Breast epithelium (tissue), 4 donors: ENCODE measurements at regions not wholly inside any gene's neighbourhood (a gene's known extent, or its start where the extent isn't known, plus 50 kb on each side); places are given as distances from the start of the nearest gene placed in this dataset.

Experiments
- DNase-seq, 2 donors: peaks; one replicate each; pipeline ENCODE4 v3.0.0-alpha.2; 2019; ENCODE audit warnings: low spot score in 2 of 2
- H3K27ac ChIP-seq, 2 donors: fragments of 200-600 bp; sonication (generic) in 1 of 2; one replicate each; pipeline ENCODE4 v1.5.1; 2016 to 2019; ENCODE audit warnings: mild to moderate bottlenecking in 1 of 2
- H3K27me3 ChIP-seq, 2 donors: fragments of 200-600 bp; sonication (generic) in 1 of 2; one replicate each; pipeline versions ENCODE4 v1.5.1 to v1.6.0; 2017 to 2019; ENCODE audit warnings: control low read depth in 1 of 2, mild to moderate bottlenecking in 1 of 2
- H3K36me3 ChIP-seq: fragments of 200-600 bp; one replicate; pipeline ENCODE4 v1.5.1; 2019
- H3K4me1 ChIP-seq, 2 donors: fragments of 200-600 bp; sonication (generic); one replicate each; pipeline ENCODE4 v1.5.1; 2016 to 2019; ENCODE audit warnings: control low read depth in 1 of 2
- H3K4me3 ChIP-seq, 3 donors: fragments of 200-600 bp; sonication (generic); 1 replicate in 2 of 3; 2 replicates in 1 of 3; pipeline ENCODE4 v1.5.1; 2016 to 2019; ENCODE audit warnings: mild to moderate bottlenecking in 3 of 3, moderate library complexity in 2 of 3
- H3K9me3 ChIP-seq, 2 donors: fragments of 200-600 bp; sonication (generic) in 1 of 2; one replicate each; pipeline ENCODE4 v1.5.1; 2016 to 2019; ENCODE audit warnings: control low read depth in 1 of 2
- POLR2A ChIP-seq: fragments of 450-650 bp; IDR thresholded peaks from one replicate; pipeline ENCODE4 v1.6.1; 2016; ENCODE audit warnings: antibody characterized with exemption, mild to moderate bottlenecking, moderate library complexity
- POLR2AphosphoS5 ChIP-seq, 3 donors: sonication (generic); formaldehyde crosslinking; IDR thresholded peaks; one replicate each; pipeline ENCODE4 v1.6.1; 2017; ENCODE audit warnings: antibody characterized with exemption in 3 of 3
- intact Hi-C: fragments of 100-400 bp; cut with DNase I; formaldehyde crosslinking; loops from one replicate; pipeline ENCODE4 v1.15.1; 2023; ENCODE audit warnings: low total_unique reads
- TF ChIP-seq, protein P1 (sequence below), 3 donors: fragments of 450-650 bp; IDR thresholded peaks; one replicate each; pipeline ENCODE4 v1.5.1; 2016 to 2017; ENCODE audit warnings: antibody characterized with exemption in 3 of 3, mild to moderate bottlenecking in 3 of 3, moderate library complexity in 3 of 3

DNA sequence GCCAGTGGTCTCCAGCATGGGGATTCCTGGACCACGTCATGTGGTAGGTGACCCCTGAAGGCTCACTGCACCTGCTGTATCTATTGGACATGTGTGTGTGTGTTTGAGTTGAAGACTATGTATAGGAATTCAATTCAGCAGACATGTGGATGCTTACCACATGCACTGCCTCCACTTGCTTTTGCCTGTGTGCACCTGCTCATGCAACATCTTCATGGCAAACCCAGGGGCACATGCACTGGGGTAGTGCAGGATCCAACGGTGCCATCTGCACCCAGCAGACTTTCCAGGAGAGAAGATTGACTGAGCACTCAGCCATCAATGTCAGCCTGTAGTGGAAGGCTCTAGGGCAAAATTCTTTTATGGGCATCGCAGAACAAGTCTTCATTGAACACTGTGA, 299.4 kb downstream of the CDH26 start:
- no peak overlapping the region for H3K4me3 ChIP-seq
- no peak overlapping the region for H3K27ac ChIP-seq
- intact Hi-C loops, result no loop called here
- no peak for DNase-seq
- TF ChIP-seq, protein P1, sequence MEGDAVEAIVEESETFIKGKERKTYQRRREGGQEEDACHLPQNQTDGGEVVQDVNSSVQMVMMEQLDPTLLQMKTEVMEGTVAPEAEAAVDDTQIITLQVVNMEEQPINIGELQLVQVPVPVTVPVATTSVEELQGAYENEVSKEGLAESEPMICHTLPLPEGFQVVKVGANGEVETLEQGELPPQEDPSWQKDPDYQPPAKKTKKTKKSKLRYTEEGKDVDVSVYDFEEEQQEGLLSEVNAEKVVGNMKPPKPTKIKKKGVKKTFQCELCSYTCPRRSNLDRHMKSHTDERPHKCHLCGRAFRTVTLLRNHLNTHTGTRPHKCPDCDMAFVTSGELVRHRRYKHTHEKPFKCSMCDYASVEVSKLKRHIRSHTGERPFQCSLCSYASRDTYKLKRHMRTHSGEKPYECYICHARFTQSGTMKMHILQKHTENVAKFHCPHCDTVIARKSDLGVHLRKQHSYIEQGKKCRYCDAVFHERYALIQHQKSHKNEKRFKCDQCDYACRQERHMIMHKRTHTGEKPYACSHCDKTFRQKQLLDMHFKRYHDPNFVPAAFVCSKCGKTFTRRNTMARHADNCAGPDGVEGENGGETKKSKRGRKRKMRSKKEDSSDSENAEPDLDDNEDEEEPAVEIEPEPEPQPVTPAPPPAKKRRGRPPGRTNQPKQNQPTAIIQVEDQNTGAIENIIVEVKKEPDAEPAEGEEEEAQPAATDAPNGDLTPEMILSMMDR (IDR thresholded peaks at IDR 0.05), result no peak
- no peak for TF ChIP-seq POLR2AphosphoS5 (IDR thresholded peaks at IDR 0.05)
- TF ChIP-seq POLR2A, result no peak
- no peaks in the 10 kb centered on the region for H3K36me3 ChIP-seq
- peaks cover 0 to 7% of the 10 kb centered on the region in 2 donors for H3K4me1 ChIP-seq
- no peaks in the 10 kb centered on the region for H3K9me3 ChIP-seq
- H3K27me3 ChIP-seq, result no peaks in the 10 kb centered on the region

DNA sequence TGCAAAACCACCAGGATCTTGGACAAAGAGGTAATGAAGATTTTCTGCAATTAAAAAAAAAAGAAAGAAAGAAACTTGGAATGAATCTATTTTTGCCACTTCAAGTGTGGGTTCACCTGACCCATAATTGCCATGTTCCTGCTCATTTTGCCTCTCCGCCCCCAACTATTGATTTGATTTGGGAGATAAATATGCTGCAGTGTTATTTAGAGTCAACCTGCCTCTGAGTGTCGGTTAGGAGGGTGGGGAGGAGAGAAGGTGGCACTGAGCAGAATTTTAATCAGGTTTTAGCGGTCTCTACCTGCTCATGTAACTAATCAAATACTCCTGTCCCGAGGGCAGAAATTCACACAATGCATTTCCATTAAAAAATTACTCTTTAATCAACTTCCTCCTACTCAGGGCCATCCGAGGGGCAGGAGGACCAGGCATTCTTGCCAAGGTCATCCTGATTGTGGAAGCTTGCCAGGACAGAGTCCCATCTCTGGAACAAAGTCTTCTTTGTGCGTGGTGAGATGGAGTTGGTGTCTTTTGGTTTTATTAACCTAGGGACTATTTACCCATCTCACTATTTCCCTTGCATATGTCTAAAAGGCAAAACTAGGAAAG, 300.1 kb downstream of the CDH26 start:
- Histone ChIP-seq H3K27me3 (no peaks in the 10 kb centered on the region), H3K27ac (peak overlapping the region in 1 of 2 donors; percentile 12), H3K9me3 (no peaks in the 10 kb centered on the region), H3K4me3 (no peak overlapping the region), H3K4me1 (peaks cover 0 to 7% of the 10 kb centered on the region in 2 donors), H3K36me3 (no peaks in the 10 kb centered on the region)
- peak in 1 of 2 donors; percentile 22 for DNase-seq
- intact Hi-C loops, result no loop called here
- TF ChIP-seq, protein P1 (IDR thresholded peaks at IDR 0.05), result no peak
- TF ChIP-seq POLR2A, result no peak
- no peak for TF ChIP-seq POLR2AphosphoS5 (IDR thresholded peaks at IDR 0.05)

DNA sequence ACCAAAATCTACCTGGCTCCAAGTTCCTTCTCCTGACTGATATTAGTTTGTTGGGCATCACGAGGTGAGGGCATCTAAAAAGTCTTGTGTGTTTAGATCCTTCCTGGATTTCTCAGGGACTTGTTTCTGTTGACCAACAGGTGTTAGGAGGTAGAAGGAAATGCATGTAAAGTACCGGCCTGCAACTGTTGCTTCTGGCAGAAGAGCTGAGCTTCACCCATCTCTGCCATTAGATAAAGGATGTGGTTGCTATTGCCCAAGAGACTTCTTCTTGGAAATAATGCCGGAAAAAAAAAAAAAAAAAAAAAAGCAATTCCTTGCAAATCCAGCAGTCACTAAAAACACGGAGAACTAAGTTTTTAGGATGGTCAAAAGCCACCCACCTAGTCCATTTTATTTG, 303.1 kb downstream of the CDH26 start:
- H3K27me3 ChIP-seq, result no peaks in the 10 kb centered on the region
- H3K27ac ChIP-seq, result no peak overlapping the region
- H3K9me3 ChIP-seq, result no peaks in the 10 kb centered on the region
- H3K4me3 ChIP-seq, result no peak overlapping the region
- intact Hi-C loops, result no loop called here
- no peaks in the 10 kb centered on the region for H3K36me3 ChIP-seq
- TF ChIP-seq, protein P1 (IDR thresholded peaks at IDR 0.05), result no peak
- DNase-seq, result no peak
- H3K4me1 ChIP-seq, result no peaks in the 10 kb centered on the region

DNA sequence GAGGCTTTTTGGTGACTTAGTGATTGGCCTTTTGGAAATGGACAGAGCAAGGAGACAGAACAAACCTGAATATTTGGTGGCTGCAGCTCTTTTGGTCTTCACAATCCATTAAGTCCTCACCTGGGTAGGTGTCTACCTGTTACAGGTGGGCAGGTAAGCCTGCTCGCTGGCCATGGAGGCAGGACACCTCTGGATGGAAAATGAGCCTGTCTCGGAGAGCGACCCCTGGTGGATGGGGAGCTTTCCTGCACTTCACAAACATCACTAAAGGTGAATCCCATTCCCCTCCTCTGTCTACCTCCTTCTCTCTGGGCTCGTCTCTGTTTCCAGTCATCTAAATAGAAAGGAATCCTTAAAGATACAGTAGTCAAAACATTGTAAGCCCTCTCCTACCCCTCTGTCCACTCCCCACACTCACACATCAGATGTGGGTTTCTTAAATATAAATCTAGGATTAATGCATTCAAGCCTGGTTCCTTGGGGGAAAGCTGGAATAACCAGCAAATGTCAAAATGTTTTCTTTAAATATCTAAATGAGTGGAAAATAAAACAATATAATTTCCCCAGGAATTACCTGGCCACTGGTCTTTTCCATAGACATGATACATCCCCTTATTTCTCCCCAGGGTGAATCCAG, 304.9 kb downstream of the CDH26 start:
- H3K9me3 ChIP-seq, result no peaks in the 10 kb centered on the region
- no peaks in the 10 kb centered on the region for H3K4me1 ChIP-seq
- TF ChIP-seq POLR2A, result no peak
- TF ChIP-seq, protein P1 (IDR thresholded peaks at IDR 0.05), result peak in 1 of 3 donors; percentile 24
- no peaks in the 10 kb centered on the region for H3K27me3 ChIP-seq
- H3K4me3 ChIP-seq, result no peak overlapping the region
- H3K27ac ChIP-seq, result no peak overlapping the region
- no peaks in the 10 kb centered on the region for H3K36me3 ChIP-seq
- DNase-seq, result no peak
- intact Hi-C loops, result no loop called here

DNA sequence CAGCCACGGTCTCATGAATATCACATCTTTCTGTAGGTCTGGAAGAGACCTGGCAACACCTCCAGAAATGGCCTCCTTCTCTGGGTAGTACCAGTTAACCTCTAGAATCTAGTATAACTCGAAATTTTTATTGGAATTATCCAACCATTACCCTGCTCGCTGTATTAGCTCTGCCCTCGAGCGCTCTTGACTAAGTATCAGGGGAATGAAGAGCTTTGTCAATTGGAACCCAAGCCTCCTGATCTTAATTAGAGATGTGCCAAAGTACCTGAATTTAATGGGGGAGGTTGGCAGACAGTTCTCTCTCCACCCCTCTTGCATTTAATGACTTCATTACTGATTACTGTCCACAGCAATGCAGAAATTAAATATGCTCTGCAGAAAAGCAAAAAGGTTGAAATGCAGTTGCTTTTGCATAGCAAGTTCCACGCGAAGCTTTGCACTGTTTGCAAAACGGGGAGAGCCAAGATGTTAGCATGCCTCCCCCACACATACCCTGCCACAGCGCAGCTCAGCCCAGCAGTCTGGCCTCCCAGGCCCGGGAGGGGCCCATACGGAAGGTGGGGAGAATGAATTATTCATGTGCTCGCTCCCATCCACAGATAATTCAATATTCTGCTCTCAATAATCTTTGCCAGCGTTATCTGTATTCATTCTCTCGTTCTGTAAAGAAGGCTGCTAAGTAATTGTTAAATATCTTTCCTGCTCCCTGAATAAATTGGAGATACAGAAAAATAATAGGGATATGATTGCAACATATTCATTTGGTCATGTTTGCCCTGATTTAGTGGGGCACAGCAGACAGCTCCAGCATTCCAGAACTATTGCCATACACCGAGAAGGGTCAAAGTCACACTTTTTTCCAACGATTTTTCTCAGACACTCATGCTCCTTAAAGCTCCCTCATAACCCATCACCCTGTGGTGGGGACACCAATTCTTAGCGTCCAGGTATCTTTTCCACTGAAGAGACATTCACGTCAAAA, 305.8 kb downstream of the CDH26 start:
- Histone ChIP-seq H3K9me3 (no peaks in the 10 kb centered on the region), H3K36me3 (no peaks in the 10 kb centered on the region), H3K27me3 (no peaks in the 10 kb centered on the region), H3K4me3 (no peak overlapping the region), H3K27ac (no peak overlapping the region), H3K4me1 (no peaks in the 10 kb centered on the region)
- no peak for DNase-seq
- intact Hi-C loops, result no loop called here
- TF ChIP-seq POLR2A, result no peak
- TF ChIP-seq POLR2AphosphoS5 (IDR thresholded peaks at IDR 0.05), result no peak
- TF ChIP-seq, protein P1 (IDR thresholded peaks at IDR 0.05), result no peak
